ELR (cell line): ENCODE measurements at regions not wholly inside any gene's neighbourhood (a gene's known extent, or its start where the extent isn't known, plus 50 kb on each side); places are given as distances from the start of the nearest gene placed in this dataset.
"Not testable (repeated sequence)": the region's sequence is repeated elsewhere in the genome, so short reads cannot be mapped to it uniquely, and the experiment has no call there.

ENCODE experiments used
- DNase-seq: peaks from one replicate; pipeline ENCODE4 v3.0.0-alpha.2; 2015; ENCODE audit warnings: low read depth

DNA sequence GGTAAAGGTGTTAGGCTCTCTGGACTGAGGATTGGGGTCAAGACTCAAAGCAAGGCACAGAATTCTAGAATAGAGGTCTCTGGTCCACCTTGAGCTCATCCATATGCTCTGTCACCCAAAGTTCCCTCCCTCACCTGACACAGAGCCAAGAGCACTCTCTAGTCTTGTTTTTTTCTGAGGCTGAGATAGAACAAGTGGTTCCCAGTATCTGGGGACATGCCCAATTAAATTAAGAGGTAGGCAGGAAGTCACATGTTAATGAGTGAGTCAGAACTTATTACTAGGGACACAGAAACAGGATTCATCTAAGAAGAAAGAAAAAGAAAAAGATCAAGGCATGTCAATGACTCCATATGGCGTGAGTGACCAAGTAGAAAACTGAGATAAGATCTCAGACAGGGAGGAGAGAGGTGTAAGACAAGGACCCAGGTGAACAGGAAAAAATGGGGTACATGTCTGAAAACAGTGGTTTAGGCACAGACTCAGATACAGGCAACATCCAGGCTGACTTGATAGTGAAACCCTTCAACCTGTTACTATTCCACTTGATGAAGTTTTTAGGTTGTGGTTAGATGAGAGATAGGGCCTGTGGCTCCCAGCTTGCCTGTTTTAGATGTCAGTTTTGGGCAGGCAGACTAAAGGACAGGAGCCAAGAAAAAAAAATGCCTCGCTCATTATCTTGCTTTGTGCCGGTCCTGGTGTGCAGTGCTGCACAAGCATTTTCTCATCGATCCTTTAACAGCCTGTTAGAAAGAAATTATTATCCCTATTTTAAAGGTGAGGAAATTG, 609.9 kb downstream of the CCSER2 start:
- DNase-seq, result no peak

GRCh38 chr10:84943541-84943940, 615.2 kb downstream of the CCSER2 start:
- DNase-seq, result no peak

- DNase-seq, result no peak
Measured at GRCh38 chr10:84944187-84944586, 615.8 kb downstream of the CCSER2 start.

GRCh38 chr10:84945791-84946190, 617.4 kb downstream of the CCSER2 start:
- no peak for DNase-seq

GRCh38 chr10:84946904-84947303, 618.5 kb downstream of the CCSER2 start:
- DNase-seq, result no peak

DNA sequence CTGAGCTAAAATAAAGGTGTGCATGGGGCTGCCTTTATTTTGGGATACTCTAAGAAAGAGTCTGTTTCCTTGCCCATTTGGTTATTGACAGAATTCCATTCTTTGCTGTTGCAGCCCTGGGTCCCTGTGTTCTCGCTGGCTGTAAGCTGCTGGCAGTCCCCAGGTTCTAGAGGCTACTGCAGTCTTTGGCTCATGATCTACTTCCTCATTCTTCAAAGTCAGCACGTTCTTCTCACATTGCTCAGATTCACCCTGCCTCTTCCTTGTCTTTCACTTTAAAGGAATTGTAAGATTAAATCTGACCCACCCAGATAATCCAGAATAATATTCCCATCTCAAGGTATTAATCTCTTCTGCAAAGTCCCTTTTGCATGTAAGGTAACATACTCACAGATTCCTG, 620.3 kb downstream of the CCSER2 start:
- DNase-seq, result no peak

GRCh38 chr10:84951616-84952015, 623.2 kb downstream of the CCSER2 start:
- no peak for DNase-seq

DNA sequence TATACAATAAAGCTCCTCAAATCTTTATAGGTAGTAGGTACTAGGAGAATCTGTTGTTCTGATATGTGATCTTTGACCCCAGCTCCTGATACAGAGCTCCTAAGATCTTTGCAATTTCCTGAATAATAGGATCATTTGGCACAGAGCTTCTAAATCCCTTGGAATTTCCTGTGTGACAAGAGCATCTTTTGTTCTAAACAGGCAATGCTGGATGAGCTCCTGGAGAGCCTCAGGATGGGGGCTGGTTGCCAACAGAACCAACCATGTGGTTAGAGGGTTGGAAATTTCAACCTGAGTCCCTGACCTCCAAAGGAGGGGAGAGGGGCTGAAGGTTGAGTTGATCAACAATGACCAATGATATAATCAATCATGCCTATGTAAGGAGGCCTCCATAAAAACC, 629.0 kb downstream of the CCSER2 start:
- no peak for DNase-seq

GRCh38 chr10:84965468-84965867, 637.1 kb downstream of the CCSER2 start:
- no peak for DNase-seq

DNA sequence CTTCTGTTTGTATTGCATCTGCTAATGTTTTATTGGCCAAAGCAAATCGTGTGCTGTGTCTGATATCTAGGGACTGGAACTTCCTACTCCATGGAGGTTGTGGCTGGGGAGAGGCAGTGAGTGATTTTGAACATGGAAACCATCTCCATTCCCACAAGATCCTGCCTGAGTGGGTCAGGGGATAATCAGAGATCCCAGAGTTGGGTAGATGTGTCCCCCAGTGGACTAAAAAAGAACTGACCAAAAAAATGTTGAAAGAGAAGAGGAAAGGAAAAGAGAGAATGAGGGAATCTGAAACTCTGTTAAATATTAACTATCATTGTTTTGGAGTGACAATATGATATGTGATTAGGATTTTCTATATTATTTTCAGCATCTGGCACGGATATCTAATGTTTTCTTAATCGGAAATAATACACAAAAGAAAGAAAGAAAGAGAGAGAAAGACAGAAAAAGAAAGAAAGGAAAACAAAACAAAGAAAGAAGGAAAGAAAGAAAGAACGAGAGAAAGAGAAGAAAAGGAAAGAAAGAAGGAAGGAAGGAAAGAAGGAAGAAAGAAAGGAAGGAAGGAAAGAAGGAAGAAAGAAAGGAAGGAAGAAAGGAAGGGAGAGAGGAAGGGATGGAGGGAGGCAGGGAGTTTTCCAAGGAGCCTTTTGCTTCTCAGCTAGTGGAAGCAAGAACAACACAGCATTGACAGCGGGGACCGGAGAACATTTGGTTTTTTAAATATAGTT, 638.5 kb downstream of the CCSER2 start:
- DNase-seq, result no peak

DNA sequence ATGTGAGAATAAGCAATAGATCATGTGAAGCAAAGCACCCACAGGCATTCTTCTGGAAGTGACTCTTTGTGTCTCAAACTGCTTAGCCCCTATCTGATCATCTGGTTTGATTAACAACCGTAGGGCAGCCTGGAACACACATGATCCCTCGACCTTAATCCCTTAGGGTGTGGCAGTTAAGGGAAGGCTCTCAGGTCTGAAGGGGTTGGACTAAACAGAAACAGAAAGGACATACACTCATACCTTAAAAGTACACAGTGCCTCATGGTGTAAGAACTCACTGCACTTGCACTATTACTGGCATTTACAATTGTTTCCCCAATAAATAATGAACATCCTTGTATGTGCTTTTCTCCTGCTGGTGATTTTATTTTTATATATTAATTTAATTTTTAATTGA, 640.9 kb downstream of the CCSER2 start:
- not testable (repeated sequence) for DNase-seq

DNA sequence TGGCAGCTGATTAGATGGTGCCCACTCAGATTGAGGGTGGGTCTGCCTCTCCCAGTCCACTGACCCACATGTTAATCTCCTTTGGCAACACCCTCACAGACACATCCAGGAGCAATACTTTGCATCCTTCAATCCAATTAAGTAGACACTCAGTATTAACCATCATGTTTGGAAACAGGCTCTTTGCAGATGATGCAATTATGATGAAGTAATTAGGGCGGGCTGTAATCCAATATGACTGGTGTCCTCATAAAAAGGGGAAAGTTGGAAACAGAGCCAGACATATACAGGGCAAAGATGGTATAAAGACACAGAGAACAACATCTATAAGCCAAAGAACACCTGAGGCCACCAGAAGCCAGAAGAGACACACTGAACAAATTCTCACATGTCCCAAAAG, 658.6 kb downstream of the CCSER2 start:
- DNase-seq, result no peak

DNA sequence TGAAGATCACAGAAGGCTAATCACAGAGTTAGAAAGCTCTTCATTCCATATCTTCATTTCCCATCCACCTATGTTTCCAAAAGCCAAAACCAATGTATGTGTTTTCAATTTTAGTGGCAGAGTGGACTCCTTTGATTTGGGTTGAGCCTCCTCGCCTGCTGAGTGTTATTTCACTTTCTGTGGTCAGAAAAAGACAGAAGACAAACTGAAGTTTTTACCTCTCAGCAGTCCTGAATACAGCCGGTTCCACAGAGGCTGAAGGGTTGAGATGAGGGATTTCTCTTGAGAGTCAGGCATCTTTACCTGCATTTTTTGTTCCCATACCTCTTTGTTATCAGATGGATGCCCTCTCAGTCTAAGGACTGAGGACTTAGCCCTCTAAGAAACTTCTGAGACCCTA, 659.6 kb downstream of the CCSER2 start:
- DNase-seq, result no peak

DNA sequence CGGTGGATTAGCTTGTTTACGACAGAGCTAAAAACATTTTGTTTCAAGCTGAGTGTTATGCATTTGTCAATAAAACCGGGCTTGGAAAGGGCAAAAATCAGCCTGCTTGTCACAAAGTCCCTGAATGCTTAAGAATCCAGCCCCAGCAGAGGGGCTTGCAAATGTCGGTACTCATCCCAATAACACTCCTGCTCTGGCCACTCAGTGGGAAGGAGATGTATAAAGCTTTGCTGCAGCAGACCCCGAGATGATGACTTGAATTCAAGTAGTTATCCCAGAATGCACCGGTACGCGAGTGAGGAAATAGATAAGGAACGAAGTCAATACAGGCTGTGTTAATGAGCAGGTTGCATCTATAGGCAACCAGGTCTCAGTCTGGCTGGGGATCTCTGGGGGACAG, 662.3 kb downstream of the CCSER2 start:
- no peak for DNase-seq

- DNase-seq, result no peak
Measured at GRCh38 chr10:84991301-84991700, 662.9 kb downstream of the CCSER2 start.

DNA sequence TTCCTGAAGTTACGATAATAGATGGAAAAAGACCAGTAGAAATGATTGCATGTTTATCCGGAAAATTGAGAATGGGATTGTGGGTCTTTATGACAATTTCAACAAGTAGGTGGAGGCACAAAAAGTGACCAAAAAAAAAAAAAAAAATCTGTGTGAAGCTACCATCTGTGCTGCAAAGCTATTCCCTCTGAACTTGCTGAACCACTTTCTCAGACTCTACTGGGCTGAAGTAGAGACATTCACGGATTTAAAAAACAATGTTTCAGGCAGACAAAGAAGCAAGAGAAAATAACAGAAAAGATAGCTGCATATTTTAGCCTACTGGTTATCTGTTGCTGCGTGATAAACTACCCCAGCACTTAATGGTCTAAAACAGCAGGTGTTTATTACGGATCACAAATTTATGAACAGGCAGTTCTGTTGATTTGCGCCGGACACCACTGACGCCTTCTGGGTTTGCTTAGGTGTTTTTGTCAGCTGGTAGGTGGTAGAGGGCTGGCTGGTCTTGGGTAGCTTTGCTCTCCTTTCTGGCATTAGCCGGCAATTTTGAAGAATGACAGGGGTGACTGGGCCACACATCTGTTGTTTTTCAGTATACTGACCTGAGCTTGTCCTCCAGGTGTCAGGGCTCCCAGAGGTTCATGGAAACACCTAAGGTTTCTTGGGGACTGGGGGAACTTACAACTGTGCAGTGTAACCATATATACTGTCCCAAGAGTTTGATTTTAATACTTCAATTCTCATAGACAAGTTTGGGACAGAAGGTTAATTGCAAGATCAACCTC, 665.1 kb downstream of the CCSER2 start:
- no peak for DNase-seq

DNA sequence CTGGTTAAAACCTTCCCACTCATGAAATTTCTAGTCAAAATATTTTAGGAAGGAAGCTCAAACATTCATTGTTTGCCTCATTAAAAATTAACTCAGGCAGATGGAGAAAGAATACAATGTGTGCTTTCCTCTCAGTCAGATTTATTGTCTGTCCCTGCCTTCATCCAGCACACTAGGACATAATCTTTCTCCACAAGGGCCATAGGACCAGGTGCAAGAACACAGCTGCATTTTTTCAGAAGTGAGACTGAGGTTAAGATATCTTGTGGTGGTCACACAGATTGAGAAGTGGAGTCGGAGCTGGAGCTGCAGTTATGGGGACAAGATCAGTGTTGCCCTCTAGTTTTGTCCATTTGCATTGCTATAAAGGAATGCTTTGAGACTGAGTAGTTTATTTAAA, 666.3 kb downstream of the CCSER2 start:
- no peak for DNase-seq

GRCh38 chr10:84996580-84996979, 668.2 kb downstream of the CCSER2 start:
- DNase-seq, result no peak

DNA sequence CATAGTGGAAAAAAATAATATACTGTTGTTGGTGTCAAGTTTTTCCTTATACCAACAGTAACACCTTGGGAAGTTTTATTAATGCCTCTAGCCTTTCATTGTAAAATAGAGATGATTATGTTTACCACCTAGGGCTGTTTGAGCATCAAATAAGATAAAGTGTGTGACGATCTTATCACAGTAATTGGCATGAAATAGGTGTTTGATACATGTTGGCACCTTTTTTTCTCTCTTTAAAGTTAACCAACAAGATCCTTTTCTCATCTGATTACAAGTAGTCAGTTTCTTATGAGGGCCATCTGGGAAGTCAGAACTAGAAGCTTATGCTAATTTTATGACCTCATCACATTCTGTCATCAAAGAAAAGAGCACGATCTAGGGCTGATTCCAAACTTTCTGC, 669.5 kb downstream of the CCSER2 start:
- DNase-seq, result no peak

GRCh38 chr10:84999929-85000328, 671.5 kb downstream of the CCSER2 start:
- DNase-seq, result no peak

GRCh38 chr10:85003083-85003482, 674.7 kb downstream of the CCSER2 start:
- no peak for DNase-seq

DNA sequence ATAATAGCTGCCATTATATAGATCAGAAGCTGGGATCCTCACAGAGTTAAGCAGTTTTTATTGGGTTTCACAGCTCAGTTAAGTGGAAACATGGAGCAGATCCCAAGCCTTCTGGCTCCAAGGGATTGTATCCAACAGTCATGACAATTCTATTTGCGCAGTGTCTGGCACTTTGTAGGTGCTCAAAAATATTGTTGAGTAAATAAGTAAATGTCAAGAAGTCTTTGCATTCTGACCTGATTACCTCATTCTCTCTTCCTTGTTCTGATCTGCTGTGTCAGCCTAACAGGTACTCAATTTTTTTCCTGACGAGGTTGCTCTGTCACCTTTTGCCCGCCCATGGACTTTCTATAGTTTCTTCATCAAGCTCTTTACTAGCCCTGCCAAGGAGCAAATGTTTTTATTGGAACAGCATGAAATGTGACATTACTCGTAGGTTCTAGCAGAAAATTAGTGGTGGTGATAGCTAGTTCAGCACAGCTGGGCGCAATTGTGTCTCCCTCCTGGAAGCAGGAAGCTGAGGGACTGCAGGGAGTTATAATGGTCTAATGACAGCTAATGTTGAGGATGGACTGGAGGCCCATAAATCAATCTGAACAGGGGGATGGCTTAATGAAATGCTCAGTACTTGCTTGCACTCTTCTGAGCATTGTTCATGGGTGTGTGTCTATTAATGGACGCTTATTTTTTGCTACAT, 680.2 kb downstream of the CCSER2 start:
- no peak for DNase-seq
